Liver (tissue), 8 donors: ENCODE measurements at regions not wholly inside any gene's neighbourhood (a gene's known extent, or its start where the extent isn't known, plus 50 kb on each side); places are given as distances from the start of the nearest gene placed in this dataset.

Source experiments
- DNase-seq: peaks from one replicate; pipeline ENCODE4 v3.0.0-alpha.2; 2017; ENCODE audit warnings: low spot score
- H3K27ac ChIP-seq, 2 donors: one replicate each; pipeline ENCODE4 v1.7.0; 2013; ENCODE audit warnings: inconsistent platforms in 2 of 2, low read length in 2 of 2, control low read depth in 1 of 2, low read depth in 1 of 2, mild to moderate bottlenecking in 1 of 2
- H3K27me3 ChIP-seq, 4 donors: one replicate each; pipeline versions ENCODE4 v1.6.1 to v1.7.0; 2013; ENCODE audit warnings: low read length in 3 of 4, inconsistent platforms in 1 of 4, mild to moderate bottlenecking in 1 of 4, moderate library complexity in 1 of 4; ENCODE audit not compliant: control insufficient read depth in 4 of 4, insufficient read depth in 4 of 4
- H3K36me3 ChIP-seq, 4 donors: one replicate each; pipeline versions ENCODE4 v1.6.1 to v1.7.0; 2013; ENCODE audit warnings: low read length in 3 of 4, mild to moderate bottlenecking in 3 of 4, low read depth in 1 of 4, moderate library complexity in 1 of 4; ENCODE audit not compliant: control insufficient read depth in 4 of 4, insufficient read depth in 3 of 4
- H3K4me1 ChIP-seq, 4 donors: one replicate each; pipeline versions ENCODE4 v1.6.1 to v1.7.0; 2013; ENCODE audit warnings: low read length in 3 of 4, mild to moderate bottlenecking in 3 of 4, moderate library complexity in 1 of 4; ENCODE audit not compliant: control insufficient read depth in 4 of 4, insufficient read depth in 4 of 4
- H3K4me3 ChIP-seq, 3 donors: one replicate each; pipeline versions ENCODE4 v1.6.1 to v1.7.0; 2013; ENCODE audit warnings: low read length in 3 of 3, control low read depth in 1 of 3, low read depth in 1 of 3, mild to moderate bottlenecking in 1 of 3
- H3K9ac ChIP-seq, 2 donors: one replicate each; pipeline ENCODE4 v1.7.0; 2013; ENCODE audit warnings: low read length in 2 of 2, mild to moderate bottlenecking in 2 of 2, moderate library complexity in 2 of 2, control low read depth in 1 of 2, low read depth in 1 of 2
- H3K9me3 ChIP-seq, 4 donors: one replicate each; pipeline versions ENCODE4 v1.6.1 to v1.7.0; 2013; ENCODE audit warnings: low read length in 3 of 4; ENCODE audit not compliant: control insufficient read depth in 4 of 4
- EGR1 ChIP-seq, 2 donors: IDR thresholded peaks; 2 replicates each; pipeline ENCODE4 v1.6.1; 2016 to 2018; ENCODE audit warnings: antibody characterized with exemption in 2 of 2, low read depth in 2 of 2
- FOXA1 ChIP-seq: IDR thresholded peaks from 2 replicates; pipeline ENCODE4 v1.6.1; 2016; ENCODE audit warnings: antibody characterized with exemption
- FOXA2 ChIP-seq: IDR thresholded peaks from 2 replicates; pipeline ENCODE4 v1.6.1; 2016; ENCODE audit warnings: antibody characterized with exemption
- GABPA ChIP-seq, 2 donors: IDR thresholded peaks in 1 of 2; conservative IDR thresholded peaks in 1 of 2; 2 replicates each; pipeline ENCODE4 v1.6.1; 2016; ENCODE audit warnings: antibody characterized with exemption in 2 of 2, mild to moderate bottlenecking in 1 of 2, moderate library complexity in 1 of 2
- HNF4A ChIP-seq, 2 donors: conservative IDR thresholded peaks; 2 replicates each; pipeline ENCODE4 v1.6.1; 2016; ENCODE audit warnings: antibody characterized with exemption in 2 of 2, mild to moderate bottlenecking in 2 of 2
- NR2F2 ChIP-seq: IDR thresholded peaks from 2 replicates; pipeline ENCODE4 v1.6.1; 2016; ENCODE audit warnings: antibody characterized with exemption
- RAD21 ChIP-seq, 2 donors: IDR thresholded peaks; 2 replicates each; pipeline ENCODE4 v1.6.1; 2016; ENCODE audit warnings: antibody characterized with exemption in 2 of 2, mild to moderate bottlenecking in 2 of 2
- SP1 ChIP-seq: IDR thresholded peaks from 2 replicates; pipeline ENCODE4 v1.6.1; 2018; ENCODE audit warnings: antibody characterized with exemption, mild to moderate bottlenecking
- TAF1 ChIP-seq: conservative IDR thresholded peaks from 2 replicates; pipeline ENCODE4 v1.6.1; 2016; ENCODE audit warnings: antibody characterized with exemption, mild to moderate bottlenecking
- YY1 ChIP-seq: IDR thresholded peaks from 2 replicates; pipeline ENCODE4 v1.6.1; 2016; ENCODE audit warnings: antibody characterized with exemption, mild to moderate bottlenecking
- WGBS: extraction: QIAGEN DNeasy Blood & Tissue Kit; methylation state at CpG from one replicate; pipeline ENCODE4 v1.1.7; 2013; 5-methylcytosine and 5-hydroxymethylcytosine counted together
- TF ChIP-seq, protein P1 (sequence below): IDR thresholded peaks from 2 replicates; pipeline ENCODE4 v1.6.1; 2016; ENCODE audit warnings: antibody characterized with exemption, mild to moderate bottlenecking
- TF ChIP-seq, protein P2 (sequence below): IDR thresholded peaks from 2 replicates; pipeline ENCODE4 v1.6.1; 2016; ENCODE audit warnings: antibody characterized with exemption
- TF ChIP-seq, protein P3 (sequence below): IDR thresholded peaks from 2 replicates; pipeline ENCODE4 v1.6.1; 2016; ENCODE audit warnings: antibody characterized with exemption
- TF ChIP-seq, protein P4 (sequence below): fragments of 150-350 bp; IDR thresholded peaks from 2 replicates; pipeline ENCODE4 v1.5.1; 2017; ENCODE audit warnings: improper control_type of control experiment, low read depth, low read length; ENCODE audit not compliant: missing input control
- donor health status: healthy.
- donor health status: healthy.
- donor health status: healthy.
- donor health status: healthy.
- donor health status: healthy.

DNA sequence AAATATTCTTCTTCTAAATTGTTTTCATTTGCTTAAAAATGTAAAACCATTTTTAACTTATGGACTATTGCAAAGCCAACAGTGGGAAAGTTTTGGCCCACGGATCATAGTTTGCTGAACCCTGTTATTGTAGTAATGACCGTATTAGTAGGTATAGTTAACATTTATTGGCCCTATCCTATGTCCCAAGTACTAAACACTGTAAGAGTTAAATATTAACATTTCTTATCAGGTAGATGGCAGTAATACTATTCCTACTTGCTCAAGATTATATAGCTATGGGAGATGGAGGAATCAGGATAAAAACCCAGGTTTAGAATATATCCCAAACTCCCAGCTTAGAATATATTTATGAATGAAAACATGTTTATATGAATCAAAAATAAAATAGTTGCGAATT is 993.2 kb downstream of the SORCS3 start (continued):
- TF ChIP-seq, protein P1, sequence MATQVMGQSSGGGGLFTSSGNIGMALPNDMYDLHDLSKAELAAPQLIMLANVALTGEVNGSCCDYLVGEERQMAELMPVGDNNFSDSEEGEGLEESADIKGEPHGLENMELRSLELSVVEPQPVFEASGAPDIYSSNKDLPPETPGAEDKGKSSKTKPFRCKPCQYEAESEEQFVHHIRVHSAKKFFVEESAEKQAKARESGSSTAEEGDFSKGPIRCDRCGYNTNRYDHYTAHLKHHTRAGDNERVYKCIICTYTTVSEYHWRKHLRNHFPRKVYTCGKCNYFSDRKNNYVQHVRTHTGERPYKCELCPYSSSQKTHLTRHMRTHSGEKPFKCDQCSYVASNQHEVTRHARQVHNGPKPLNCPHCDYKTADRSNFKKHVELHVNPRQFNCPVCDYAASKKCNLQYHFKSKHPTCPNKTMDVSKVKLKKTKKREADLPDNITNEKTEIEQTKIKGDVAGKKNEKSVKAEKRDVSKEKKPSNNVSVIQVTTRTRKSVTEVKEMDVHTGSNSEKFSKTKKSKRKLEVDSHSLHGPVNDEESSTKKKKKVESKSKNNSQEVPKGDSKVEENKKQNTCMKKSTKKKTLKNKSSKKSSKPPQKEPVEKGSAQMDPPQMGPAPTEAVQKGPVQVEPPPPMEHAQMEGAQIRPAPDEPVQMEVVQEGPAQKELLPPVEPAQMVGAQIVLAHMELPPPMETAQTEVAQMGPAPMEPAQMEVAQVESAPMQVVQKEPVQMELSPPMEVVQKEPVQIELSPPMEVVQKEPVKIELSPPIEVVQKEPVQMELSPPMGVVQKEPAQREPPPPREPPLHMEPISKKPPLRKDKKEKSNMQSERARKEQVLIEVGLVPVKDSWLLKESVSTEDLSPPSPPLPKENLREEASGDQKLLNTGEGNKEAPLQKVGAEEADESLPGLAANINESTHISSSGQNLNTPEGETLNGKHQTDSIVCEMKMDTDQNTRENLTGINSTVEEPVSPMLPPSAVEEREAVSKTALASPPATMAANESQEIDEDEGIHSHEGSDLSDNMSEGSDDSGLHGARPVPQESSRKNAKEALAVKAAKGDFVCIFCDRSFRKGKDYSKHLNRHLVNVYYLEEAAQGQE: no peak
- TF ChIP-seq GABPA (IDR thresholded peaks at IDR 0.05 in 1 of 2, conservative IDR thresholded peaks at IDR 0.05 in 1 of 2) (no peak), TAF1 (no peak), EGR1 (IDR thresholded peaks at IDR 0.05; ENCODE audit: low read depth in 2 of 2) (no peak), FOXA1 (no peak), SP1 (no peak)
- TF ChIP-seq, protein P2, sequence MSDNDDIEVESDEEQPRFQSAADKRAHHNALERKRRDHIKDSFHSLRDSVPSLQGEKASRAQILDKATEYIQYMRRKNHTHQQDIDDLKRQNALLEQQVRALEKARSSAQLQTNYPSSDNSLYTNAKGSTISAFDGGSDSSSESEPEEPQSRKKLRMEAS: no peak

DNA sequence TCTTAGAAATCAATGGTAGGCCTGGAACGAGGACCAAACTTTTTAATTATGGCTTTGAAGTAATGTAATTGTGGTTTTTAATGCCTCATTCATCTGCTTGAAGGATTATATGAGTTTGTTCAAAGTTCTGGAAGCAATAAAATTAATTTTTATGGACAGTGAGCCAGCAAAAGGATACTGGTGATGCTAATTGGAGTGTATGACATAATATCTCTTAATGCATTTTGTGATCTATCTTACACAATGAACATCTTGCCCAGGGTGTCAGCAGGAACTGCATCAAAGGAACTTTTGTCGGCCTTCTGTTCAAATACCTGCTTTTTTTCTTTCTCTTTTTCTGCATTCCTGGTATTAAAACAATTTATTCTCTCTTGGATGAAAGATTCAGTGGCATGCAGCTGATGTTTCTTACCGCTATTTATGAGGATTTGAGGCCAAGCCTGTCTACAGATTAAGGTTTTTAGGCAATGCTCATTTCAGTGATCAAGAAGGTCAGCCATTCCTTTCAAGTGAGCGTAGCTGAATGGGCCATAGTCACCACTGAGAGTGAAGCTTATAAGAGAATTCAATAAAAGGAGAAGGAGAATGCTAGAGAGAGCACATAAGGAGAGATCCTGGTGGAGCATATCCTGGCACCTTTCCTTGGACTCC is 974.8 kb downstream of the SORCS3 start:
- Histone ChIP-seq H3K27me3 (no peaks in the 10 kb centered on the region), H3K4me1 (no peaks in the 10 kb centered on the region), H3K4me3 (no peak overlapping the region), H3K36me3 (no peaks in the 10 kb centered on the region), H3K9ac (no peak overlapping the region), H3K27ac (no peak overlapping the region), H3K9me3 (no peaks in the 10 kb centered on the region)
- 62% methylated on average over 4 of the region's 4 CpGs for WGBS
- DNase-seq: no peak
- TF ChIP-seq GABPA (IDR thresholded peaks at IDR 0.05 in 1 of 2, conservative IDR thresholded peaks at IDR 0.05 in 1 of 2): no peak
- no peak for TF ChIP-seq YY1
- no peak for TF ChIP-seq FOXA2
- TF ChIP-seq, protein P3, sequence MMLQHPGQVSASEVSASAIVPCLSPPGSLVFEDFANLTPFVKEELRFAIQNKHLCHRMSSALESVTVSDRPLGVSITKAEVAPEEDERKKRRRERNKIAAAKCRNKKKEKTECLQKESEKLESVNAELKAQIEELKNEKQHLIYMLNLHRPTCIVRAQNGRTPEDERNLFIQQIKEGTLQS: no peak
- no peak for TF ChIP-seq NR2F2

DNA sequence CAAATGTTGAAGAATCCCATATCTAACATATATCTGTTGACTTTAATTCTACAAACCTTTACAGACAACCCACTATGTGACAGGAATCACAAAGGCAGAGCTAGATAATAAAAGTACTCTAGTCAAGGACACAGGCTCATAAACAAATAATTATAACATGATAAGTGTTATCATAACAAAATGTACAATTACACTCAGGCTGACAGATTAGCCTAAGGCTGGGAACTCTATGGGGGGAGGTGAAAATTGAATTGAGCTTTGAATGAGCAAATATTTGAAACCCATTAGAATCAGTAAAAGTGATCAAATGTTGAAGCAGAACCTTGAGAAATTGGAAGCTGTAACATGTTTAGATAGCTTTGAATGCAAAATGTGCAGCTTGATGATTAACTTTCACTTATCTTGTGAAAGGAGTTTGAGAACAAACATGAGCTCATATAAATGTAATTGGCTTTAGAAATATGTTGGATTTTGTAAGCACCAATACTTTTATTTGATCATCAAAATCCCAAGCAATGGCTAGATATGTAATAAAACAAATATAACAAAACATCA is 970.2 kb downstream of the SORCS3 start:
- Histone ChIP-seq H3K27ac (no peak overlapping the region), H3K9me3 (no peaks in the 10 kb centered on the region), H3K4me1 (no peaks in the 10 kb centered on the region), H3K9ac (no peak overlapping the region), H3K27me3 (no peaks in the 10 kb centered on the region), H3K36me3 (no peaks in the 10 kb centered on the region), H3K4me3 (no peak overlapping the region)
- no peak for DNase-seq
- TF ChIP-seq, protein P1: no peak
- TF ChIP-seq RAD21 (IDR thresholded peaks at IDR 0.05): no peak
- no peak for TF ChIP-seq HNF4A (conservative IDR thresholded peaks at IDR 0.05)
- no peak for TF ChIP-seq EGR1 (IDR thresholded peaks at IDR 0.05; ENCODE audit: low read depth in 2 of 2)
- TF ChIP-seq FOXA1: no peak
- TF ChIP-seq, protein P4, sequence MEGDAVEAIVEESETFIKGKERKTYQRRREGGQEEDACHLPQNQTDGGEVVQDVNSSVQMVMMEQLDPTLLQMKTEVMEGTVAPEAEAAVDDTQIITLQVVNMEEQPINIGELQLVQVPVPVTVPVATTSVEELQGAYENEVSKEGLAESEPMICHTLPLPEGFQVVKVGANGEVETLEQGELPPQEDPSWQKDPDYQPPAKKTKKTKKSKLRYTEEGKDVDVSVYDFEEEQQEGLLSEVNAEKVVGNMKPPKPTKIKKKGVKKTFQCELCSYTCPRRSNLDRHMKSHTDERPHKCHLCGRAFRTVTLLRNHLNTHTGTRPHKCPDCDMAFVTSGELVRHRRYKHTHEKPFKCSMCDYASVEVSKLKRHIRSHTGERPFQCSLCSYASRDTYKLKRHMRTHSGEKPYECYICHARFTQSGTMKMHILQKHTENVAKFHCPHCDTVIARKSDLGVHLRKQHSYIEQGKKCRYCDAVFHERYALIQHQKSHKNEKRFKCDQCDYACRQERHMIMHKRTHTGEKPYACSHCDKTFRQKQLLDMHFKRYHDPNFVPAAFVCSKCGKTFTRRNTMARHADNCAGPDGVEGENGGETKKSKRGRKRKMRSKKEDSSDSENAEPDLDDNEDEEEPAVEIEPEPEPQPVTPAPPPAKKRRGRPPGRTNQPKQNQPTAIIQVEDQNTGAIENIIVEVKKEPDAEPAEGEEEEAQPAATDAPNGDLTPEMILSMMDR: no peak
- TF ChIP-seq NR2F2: no peak
- TF ChIP-seq, protein P2: no peak
